Muscle of leg (tissue), 3 donors: ENCODE measurements at regions not wholly inside any gene's neighbourhood (a gene's known extent, or its start where the extent isn't known, plus 50 kb on each side); places are given as distances from the start of the nearest gene placed in this dataset.

ENCODE experiments used
- DNase-seq: peaks from one replicate; pipeline ENCODE4 v3.0.0; 2013
- H3K27ac ChIP-seq: one replicate; pipeline ENCODE4 v1.5.1; 2013; ENCODE audit warnings: mild to moderate bottlenecking, low read length, control low read depth
- H3K27me3 ChIP-seq: one replicate; pipeline ENCODE4 v1.6.1; 2013; ENCODE audit warnings: low read length; ENCODE audit not compliant: control insufficient read depth, insufficient read depth
- H3K36me3 ChIP-seq: one replicate; pipeline ENCODE4 v1.6.1; 2013; ENCODE audit warnings: low read length; ENCODE audit not compliant: control insufficient read depth, insufficient read depth
- H3K4me1 ChIP-seq: one replicate; pipeline ENCODE4 v1.6.1; 2013; ENCODE audit warnings: low read length; ENCODE audit not compliant: control insufficient read depth, insufficient read depth
- H3K4me3 ChIP-seq: one replicate; pipeline ENCODE4 v1.5.1; 2013; ENCODE audit warnings: low read length, control low read depth
- H3K9me3 ChIP-seq: replicated peaks from 2 replicates; pipeline ENCODE4 v1.6.1; 2013; ENCODE audit warnings: low read depth, low read length; ENCODE audit not compliant: control insufficient read depth
- WGBS: methylation state at CpG from one replicate; pipeline ENCODE4 v1.1.5; 2013; ENCODE audit warnings: missing lambda C conversion rate; ENCODE audit not compliant: insufficient coverage; 5-methylcytosine and 5-hydroxymethylcytosine counted together

GRCh38 chr12:112559784-112560183 is 141.0 kb downstream of the PTPN11 start:
- no peaks in the 10 kb centered on the region for H3K4me1 ChIP-seq
- peaks cover 2% of the 10 kb centered on the region for H3K27me3 ChIP-seq
- WGBS, result 40% methylated on average over 1 of the region's 2 CpGs

DNA sequence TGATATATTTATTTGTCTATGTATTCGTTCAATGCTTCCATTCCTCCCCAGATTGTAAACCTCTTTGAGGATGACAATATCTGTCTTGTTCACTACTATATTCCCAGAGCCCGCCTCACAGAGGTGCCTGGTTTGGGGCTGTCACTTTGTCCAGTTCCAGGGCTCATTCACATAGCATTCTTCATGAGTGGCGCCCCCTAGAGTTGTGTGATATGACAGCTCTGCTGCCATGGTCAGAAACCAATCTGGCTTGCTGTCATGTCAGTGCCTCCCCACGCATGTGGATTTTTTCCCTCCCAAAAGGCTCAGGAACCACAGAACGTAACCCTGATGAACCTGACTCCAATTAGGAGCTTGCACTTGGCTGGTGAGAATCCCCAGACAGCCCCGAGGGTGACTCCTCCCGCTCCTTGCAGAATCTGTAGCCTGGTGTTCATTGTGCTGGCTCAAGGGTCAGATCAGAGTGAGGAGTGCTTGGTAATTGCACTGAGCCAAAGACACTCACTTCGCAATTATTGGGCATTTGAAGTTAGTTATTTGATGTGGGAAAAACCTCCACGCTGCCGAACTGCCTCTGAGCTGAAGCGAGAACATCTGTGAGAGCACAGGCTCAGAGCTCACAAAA is 145.5 kb downstream of the PTPN11 start:
- no peak for DNase-seq
- WGBS, result 45% methylated on average over 6 of the region's 11 CpGs
- Histone ChIP-seq H3K27ac (no peak overlapping the region), H3K36me3 (no peaks in the 10 kb centered on the region), H3K4me1 (no peaks in the 10 kb centered on the region), H3K4me3 (no peak overlapping the region), H3K9me3 (no peaks in the 10 kb centered on the region), H3K27me3 (peaks cover 2% of the 10 kb centered on the region)

More at GRCh38 chr12:112559784-112560183, 141.0 kb downstream of the PTPN11 start:
- no peaks in the 10 kb centered on the region for H3K9me3 ChIP-seq
- no peaks in the 10 kb centered on the region for H3K36me3 ChIP-seq
- no peak overlapping the region for H3K27ac ChIP-seq
- no peak for DNase-seq
- no peak overlapping the region for H3K4me3 ChIP-seq

DNA sequence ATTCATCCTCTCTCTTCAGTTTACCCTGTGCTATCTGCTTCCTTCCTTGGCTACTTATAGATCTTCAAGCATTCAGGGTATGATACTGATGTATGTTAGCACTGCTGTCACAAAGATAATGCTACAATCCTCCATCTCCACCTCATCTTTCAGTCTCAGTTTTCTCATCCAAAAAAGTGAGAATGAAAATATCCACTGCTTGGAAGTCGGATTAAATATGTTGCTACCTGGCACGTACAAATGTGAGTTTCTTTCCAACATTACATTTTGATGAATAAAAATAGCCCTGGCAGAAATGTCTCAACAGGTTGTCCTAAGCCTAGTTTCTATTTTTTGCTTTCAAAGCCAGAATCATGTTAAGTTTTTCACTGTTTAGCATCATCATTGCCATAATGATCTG is 149.9 kb downstream of the PTPN11 start:
- no peak overlapping the region for H3K4me3 ChIP-seq
- no peak for DNase-seq
- H3K36me3 ChIP-seq, result no peaks in the 10 kb centered on the region
- H3K4me1 ChIP-seq, result no peaks in the 10 kb centered on the region
- H3K27ac ChIP-seq, result no peak overlapping the region
- peaks cover 9% of the 10 kb centered on the region for H3K27me3 ChIP-seq
- H3K9me3 ChIP-seq, result no peaks in the 10 kb centered on the region
- 93% methylated on average over 2 of the region's 2 CpGs for WGBS

DNA sequence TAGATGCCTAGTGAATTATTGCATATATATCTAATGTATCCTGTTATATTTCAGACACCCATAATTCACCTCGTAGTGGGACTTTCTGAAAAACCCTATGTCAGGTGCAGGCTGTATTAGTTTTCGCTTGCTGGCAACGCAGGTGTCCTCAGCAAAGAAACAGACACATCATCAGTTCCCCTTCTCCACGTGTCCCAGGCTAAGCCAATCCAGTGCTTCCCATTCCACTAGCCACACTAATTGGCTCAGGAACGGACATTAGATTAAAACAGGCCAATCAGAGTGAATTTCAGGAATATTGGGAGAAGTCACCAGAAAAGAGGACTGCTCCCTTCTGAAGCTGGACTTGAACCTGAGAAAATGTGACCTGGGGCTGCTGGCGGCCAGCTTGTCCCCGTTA is 151.3 kb downstream of the PTPN11 start:
- 65% methylated on average over 2 of the region's 7 CpGs for WGBS

GRCh38 chr12:112573141-112573540 is 154.4 kb downstream of the PTPN11 start:
- H3K36me3 ChIP-seq, result no peaks in the 10 kb centered on the region
- H3K4me1 ChIP-seq, result no peaks in the 10 kb centered on the region
- no peak overlapping the region for H3K4me3 ChIP-seq
- H3K27me3 ChIP-seq, result peaks cover 31% of the 10 kb centered on the region
- no peak overlapping the region for H3K27ac ChIP-seq
- H3K9me3 ChIP-seq, result no peaks in the 10 kb centered on the region
- DNase-seq, result no peak
- no CpG with 5 or more reads among the region's 2 CpGs for WGBS

More for the DNA sequence above, 151.3 kb downstream of the PTPN11 start:
- Histone ChIP-seq H3K36me3 (no peaks in the 10 kb centered on the region), H3K27me3 (peaks cover 12% of the 10 kb centered on the region), H3K4me3 (no peak overlapping the region), H3K9me3 (no peaks in the 10 kb centered on the region), H3K4me1 (no peaks in the 10 kb centered on the region), H3K27ac (no peak overlapping the region)
- no peak for DNase-seq

GRCh38 chr12:112574896-112575558 is 156.3 kb downstream of the PTPN11 start:
- H3K9me3 ChIP-seq, result no peaks in the 10 kb centered on the region
- no peak overlapping the region for H3K4me3 ChIP-seq
- no peak for DNase-seq
- H3K27ac ChIP-seq, result no peak overlapping the region
- 1% methylated on average over 36 of the region's 42 CpGs for WGBS
- no peaks in the 10 kb centered on the region for H3K36me3 ChIP-seq
- H3K27me3 ChIP-seq, result peaks cover 34% of the 10 kb centered on the region
- no peaks in the 10 kb centered on the region for H3K4me1 ChIP-seq

DNA sequence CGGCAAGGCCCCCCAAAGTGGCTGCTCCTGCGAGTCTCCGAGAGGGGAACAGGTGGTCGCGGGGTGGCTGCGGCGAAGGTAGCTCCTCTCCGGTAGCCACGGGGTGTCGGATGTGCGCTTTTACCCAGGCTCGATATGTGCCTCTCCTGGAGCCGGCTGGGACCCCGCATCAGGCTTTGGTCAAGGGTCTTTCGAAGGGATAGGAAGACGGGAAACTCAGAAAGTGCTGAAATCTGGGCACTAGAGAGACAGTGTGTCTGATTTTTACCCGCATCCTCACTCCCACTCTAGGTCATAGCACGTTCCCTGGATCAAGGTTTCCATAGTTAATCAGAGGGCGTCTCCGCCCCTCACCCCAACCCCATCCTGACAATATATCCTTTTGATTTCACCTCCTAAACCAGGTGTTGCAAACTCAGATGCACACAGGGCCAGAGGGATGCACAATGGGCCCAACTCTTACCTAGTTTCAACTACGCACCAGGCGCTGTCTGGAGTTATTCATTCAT is 156.9 kb downstream of the PTPN11 start:
- Histone ChIP-seq H3K27me3 (peaks cover 34% of the 10 kb centered on the region), H3K4me3 (no peak overlapping the region), H3K36me3 (no peaks in the 10 kb centered on the region), H3K27ac (no peak overlapping the region), H3K4me1 (no peaks in the 10 kb centered on the region), H3K9me3 (no peaks in the 10 kb centered on the region)
- DNase-seq, result no peak
- 22% methylated on average over 17 of the region's 22 CpGs for WGBS

DNA sequence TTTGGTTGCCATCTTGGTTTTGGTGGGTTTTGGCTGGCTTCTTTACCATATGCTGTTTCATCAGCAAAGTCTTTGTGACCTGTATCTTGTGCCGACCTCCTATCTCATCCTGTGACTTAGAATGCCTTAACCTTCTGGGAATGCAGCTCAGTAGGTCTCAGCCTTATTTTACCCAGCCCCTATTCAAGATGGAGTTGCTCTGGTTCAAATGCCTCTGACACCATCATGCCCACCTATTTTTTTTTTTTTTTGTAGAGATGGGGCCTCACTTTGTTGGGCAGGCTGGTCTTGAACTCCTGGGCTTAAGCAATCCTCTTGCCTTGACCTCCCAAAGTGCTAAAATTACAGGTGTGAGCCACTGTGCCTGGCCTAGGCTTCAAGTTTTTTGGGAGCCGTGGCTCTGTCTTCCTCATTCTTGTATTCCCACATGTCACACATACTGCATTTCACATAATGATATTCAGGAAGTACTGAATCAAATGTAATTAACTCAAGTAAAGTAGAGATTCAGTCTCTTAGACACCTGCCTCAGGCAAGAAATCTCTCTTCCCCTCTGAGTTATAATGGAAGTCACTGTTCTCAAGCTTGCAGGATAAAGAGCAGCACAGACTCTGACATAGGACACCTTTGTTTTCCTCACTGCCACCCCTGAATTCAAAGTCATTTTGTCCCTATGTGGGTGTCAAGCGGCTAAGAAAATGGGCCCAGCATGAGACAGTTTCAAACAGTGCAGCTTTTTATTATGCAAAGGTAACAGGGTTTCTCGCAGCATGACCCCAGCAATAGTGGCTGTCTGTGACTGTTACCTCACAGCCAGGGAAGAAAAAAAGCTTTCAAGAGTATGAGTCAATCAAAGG is 159.0 kb downstream of the PTPN11 start:
- 24% methylated on average over 3 of the region's 4 CpGs for WGBS
- Histone ChIP-seq H3K4me3 (no peak overlapping the region), H3K36me3 (no peaks in the 10 kb centered on the region), H3K27me3 (peaks cover 32% of the 10 kb centered on the region), H3K4me1 (no peaks in the 10 kb centered on the region), H3K27ac (no peak overlapping the region), H3K9me3 (no peaks in the 10 kb centered on the region)
- DNase-seq, result no peak

DNA sequence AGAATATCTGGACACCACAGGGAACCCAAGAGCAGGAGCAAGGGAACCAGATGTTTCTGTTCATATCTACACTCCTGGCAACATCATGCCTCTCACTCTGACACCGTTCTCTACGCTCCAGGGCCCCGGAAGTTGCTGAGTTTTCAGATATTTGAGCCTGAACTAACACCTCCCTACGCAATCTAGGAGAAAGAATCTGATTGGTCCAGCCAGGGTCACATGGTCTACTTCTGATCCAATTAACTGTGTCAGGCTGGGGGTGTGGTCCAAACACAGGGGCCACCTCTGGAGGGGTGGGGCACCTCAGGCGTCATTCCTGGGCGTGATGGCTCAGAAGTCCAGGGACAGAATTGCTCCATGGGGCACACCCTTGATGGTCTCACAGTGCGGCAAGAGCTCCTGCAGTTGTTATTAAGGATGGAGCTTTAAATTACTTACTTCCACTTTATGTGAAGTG is 165.5 kb downstream of the PTPN11 start:
- H3K4me3 ChIP-seq, result no peak overlapping the region
- no peaks in the 10 kb centered on the region for H3K4me1 ChIP-seq
- H3K9me3 ChIP-seq, result no peaks in the 10 kb centered on the region
- no peak overlapping the region for H3K27ac ChIP-seq
- H3K36me3 ChIP-seq, result no peaks in the 10 kb centered on the region
- 80% methylated on average over 3 of the region's 7 CpGs for whole genome bisulfite sequencing
- H3K27me3 ChIP-seq, result no peaks in the 10 kb centered on the region
- DNase-seq, result no peak
